WERI-Rb-1 (cell line): ENCODE measurements at regions not wholly inside any gene's neighbourhood (a gene's known extent, or its start where the extent isn't known, plus 50 kb on each side); places are given as distances from the start of the nearest gene placed in this dataset.

Source experiments
- DNase-seq: peaks from one replicate; pipeline ENCODE4 v3.0.0-alpha.2; 2020
- H3K27ac ChIP-seq: fragments of 250-450 bp; sonication (Bioruptor Pico); 2 replicates; pipeline ENCODE4 v1.5.1; 2020; ENCODE audit warnings: mild to moderate bottlenecking, moderate library complexity
- H3K27me3 ChIP-seq: fragments of 250-450 bp; sonication (Bioruptor Pico); 2 replicates; pipeline ENCODE4 v1.5.1; 2021; ENCODE audit warnings: mild to moderate bottlenecking, low read depth, moderate library complexity; ENCODE audit not compliant: insufficient read depth, severe bottlenecking
- H3K36me3 ChIP-seq: fragments of 250-450 bp; sonication (Bioruptor Pico); 2 replicates; pipeline ENCODE4 v1.5.1; 2020; ENCODE audit warnings: mild to moderate bottlenecking, moderate library complexity
- H3K4me3 ChIP-seq: 2 replicates; pipeline ENCODE4 v1.5.1; 2011; ENCODE audit warnings: low read depth, mild to moderate bottlenecking, control low read depth, low read length
- H3K9me3 ChIP-seq: fragments of 250-450 bp; sonication (Bioruptor Pico); 2 replicates; pipeline ENCODE4 v1.5.1; 2021; ENCODE audit warnings: mild to moderate bottlenecking, moderate library complexity; ENCODE audit not compliant: severe bottlenecking
- CTCF ChIP-seq: IDR thresholded peaks from 2 replicates; pipeline ENCODE4 v1.5.1; 2011; ENCODE audit warnings: low read depth, mild to moderate bottlenecking, control low read depth, inconsistent platforms, low read length

GRCh38 chr10:4656576-4657194 lies 169.3 kb upstream of the AKR1E2 start:
- no peaks in the 10 kb centered on the region for H3K9me3 ChIP-seq
- DNase-seq, result peak; percentile 17
- H3K27ac ChIP-seq, result no peak overlapping the region
- no peaks in the 10 kb centered on the region for H3K27me3 ChIP-seq
- H3K36me3 ChIP-seq, result no peaks in the 10 kb centered on the region
- peak; percentile 56 for TF ChIP-seq CTCF
- H3K4me3 ChIP-seq, result no peak overlapping the region

GRCh38 chr10:4655879-4656278 lies 170.1 kb upstream of the AKR1E2 start:
- no peak overlapping the region for H3K27ac ChIP-seq
- H3K27me3 ChIP-seq, result no peaks in the 10 kb centered on the region
- H3K9me3 ChIP-seq, result no peaks in the 10 kb centered on the region
- TF ChIP-seq CTCF, result no peak
- no peak for DNase-seq
- no peaks in the 10 kb centered on the region for H3K36me3 ChIP-seq
- no peak overlapping the region for H3K4me3 ChIP-seq

GRCh38 chr10:4655406-4655805 lies 170.6 kb upstream of the AKR1E2 start:
- no peaks in the 10 kb centered on the region for H3K9me3 ChIP-seq
- no peak for DNase-seq
- no peak for TF ChIP-seq CTCF

GRCh38 chr10:4654496-4654895 lies 171.5 kb upstream of the AKR1E2 start:
- no peaks in the 10 kb centered on the region for H3K36me3 ChIP-seq
- no peak overlapping the region for H3K4me3 ChIP-seq
- no peaks in the 10 kb centered on the region for H3K27me3 ChIP-seq
- H3K9me3 ChIP-seq, result no peaks in the 10 kb centered on the region
- H3K27ac ChIP-seq, result no peak overlapping the region
- TF ChIP-seq CTCF, result no peak
- no peak for DNase-seq

More at GRCh38 chr10:4655406-4655805, 170.6 kb upstream of the AKR1E2 start:
- no peaks in the 10 kb centered on the region for H3K36me3 ChIP-seq
- H3K27ac ChIP-seq, result no peak overlapping the region
- H3K27me3 ChIP-seq, result no peaks in the 10 kb centered on the region
- no peak overlapping the region for H3K4me3 ChIP-seq

GRCh38 chr10:4653160-4653559 lies 172.8 kb upstream of the AKR1E2 start:
- Histone ChIP-seq H3K9me3 (no peaks in the 10 kb centered on the region), H3K27me3 (no peaks in the 10 kb centered on the region), H3K36me3 (no peaks in the 10 kb centered on the region), H3K27ac (no peak overlapping the region), H3K4me3 (no peak overlapping the region)
- no peak for TF ChIP-seq CTCF
- DNase-seq, result no peak
